GM21423 (cell line): ENCODE measurements at regions not wholly inside any gene's neighbourhood (a gene's known extent, or its start where the extent isn't known, plus 50 kb on each side); places are given as distances from the start of the nearest gene placed in this dataset.
"Not testable (repeated sequence)": the region's sequence is repeated elsewhere in the genome, so short reads cannot be mapped to it uniquely, and the experiment has no call there.

ENCODE experiments used
- ATAC-seq: cut with Tn5 transposase; IDR thresholded peaks from one replicate; pipeline ENCODE4 v1.9.1; 2021; ENCODE audit warnings: mild to moderate bottlenecking, moderate library complexity; ENCODE audit not compliant: unreplicated experiment

DNA sequence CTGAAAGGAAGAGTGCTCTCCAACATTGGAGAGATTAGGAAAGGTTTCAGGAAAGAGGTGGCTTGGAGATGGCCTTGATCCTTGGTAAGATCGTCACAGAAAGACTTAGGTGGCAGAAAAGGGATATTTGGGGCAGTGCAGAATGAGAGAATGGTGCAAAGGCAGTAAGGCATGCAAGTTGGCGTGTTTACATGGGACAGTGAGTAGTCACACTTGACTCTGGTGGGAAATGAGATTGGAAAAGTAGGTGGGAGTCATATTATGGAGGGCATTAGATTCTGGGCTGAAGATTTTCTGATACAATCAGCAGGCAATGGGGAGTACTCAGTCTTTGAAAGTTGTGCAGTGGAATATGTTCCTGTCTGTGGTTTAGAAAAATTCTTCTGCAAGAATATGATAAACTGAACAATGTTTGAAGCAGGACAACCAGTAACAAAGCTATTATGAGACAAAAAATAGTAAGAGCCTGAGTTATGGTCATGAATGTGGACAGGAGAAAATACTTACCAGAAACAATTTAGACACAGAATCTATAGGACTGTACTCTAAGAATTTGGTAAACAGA, 76.2 kb upstream of the ANKRD55 start:
- no peak for ATAC-seq

- no peak for ATAC-seq
These were observed 74.7 kb upstream of the ANKRD55 start for GRCh38 chr5:56307714-56308333.

DNA sequence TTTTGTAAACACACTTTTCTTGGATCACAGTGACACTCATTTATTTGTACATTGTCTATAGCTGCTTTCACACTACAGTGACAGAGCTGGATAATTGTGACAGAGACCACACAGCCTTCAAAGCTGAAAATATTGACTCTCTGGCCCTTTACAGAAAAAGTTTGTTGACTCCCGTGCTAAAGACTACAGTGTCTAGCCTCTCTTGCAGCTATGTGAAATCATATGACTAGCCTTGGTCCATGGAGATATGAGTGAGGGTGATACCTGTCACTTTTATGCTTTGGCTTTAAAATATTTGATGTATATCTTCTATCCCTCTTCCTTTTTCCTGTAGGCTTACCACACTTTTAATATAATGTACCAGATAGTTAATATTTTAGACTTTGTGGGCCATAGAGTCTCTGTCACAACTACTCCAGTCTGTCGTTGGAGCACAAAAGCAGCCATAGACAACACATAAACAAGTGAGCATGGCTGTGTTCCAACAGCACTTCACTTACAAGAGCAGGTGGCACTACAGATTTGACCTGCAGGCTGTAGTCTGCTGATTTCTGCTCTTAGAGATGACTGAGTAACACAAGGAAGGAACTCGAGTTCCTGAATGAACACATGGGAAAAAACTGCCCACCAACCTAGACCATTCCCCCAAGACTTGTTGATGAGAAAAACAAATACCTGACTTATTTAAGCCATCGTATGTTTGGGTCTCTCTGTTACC, 73.5 kb upstream of the ANKRD55 start:
- no peak for ATAC-seq

GRCh38 chr5:56305001-56305950, 72.1 kb upstream of the ANKRD55 start:
- ATAC-seq = no peak

- ATAC-seq = no peak
These were observed 70.4 kb upstream of the ANKRD55 start for GRCh38 chr5:56303511-56303910.

DNA sequence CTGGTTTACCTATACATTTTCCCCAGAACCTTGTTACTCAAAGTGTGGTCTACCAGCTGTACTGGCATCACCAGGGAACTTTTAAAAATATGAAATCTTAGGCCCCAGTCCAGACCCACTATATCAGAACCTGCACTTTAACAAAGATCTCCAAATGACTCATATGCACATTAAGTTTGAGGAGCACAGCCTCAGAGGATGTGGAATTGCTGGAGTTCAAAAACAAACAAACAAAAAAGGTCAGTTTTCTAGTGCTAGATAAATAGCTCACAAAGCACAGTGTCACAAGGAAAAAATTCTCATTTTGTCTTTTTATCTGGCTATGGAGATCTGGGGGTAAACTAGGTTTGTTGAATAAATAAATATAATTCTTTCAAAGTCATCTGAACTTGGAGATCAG, 68.9 kb upstream of the ANKRD55 start:
- no peak for ATAC-seq

GRCh38 chr5:56301069-56301468, 67.9 kb upstream of the ANKRD55 start:
- no peak for ATAC-seq

- ATAC-seq = no peak
These were observed 66.1 kb upstream of the ANKRD55 start for GRCh38 chr5:56299212-56299611.

DNA sequence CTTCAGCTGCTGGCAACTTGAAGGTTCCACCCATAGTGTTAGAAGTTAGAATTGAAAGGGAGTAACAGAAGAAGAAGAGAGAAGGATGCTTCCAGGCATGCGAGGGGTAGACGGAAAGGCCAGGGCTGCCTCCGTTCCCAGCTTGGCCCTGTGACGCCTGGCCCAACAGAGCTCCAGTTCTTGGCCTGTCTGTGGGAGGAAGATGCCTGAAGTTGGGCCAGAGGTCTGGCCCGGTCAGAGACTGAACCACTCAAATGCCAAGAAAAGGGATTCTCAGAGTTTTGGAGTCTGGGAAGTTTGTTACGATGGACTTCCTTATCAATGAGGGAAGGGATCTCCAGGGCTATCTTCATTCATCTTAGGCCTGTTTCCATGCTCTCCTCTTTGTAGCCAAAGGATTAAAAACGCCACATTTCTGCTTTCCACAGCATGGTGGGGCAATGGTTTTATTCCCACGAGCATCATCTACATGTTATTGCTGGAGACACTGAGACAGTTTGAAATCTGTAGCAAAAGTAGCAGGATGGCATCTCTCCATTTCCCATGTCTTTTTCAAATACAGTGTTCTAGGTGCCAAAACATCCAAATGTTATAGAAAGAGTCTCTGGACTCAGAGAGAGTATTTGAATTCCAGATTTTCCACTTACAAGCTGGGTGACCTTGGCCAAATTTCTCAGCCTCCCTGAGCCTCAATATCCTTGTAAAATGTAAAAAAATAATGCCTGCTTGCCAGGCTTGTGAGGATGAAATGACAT, 65.4 kb upstream of the ANKRD55 start:
- ATAC-seq = no peak

- ATAC-seq = no peak
These were observed 64.7 kb upstream of the ANKRD55 start for GRCh38 chr5:56297851-56298250.

DNA sequence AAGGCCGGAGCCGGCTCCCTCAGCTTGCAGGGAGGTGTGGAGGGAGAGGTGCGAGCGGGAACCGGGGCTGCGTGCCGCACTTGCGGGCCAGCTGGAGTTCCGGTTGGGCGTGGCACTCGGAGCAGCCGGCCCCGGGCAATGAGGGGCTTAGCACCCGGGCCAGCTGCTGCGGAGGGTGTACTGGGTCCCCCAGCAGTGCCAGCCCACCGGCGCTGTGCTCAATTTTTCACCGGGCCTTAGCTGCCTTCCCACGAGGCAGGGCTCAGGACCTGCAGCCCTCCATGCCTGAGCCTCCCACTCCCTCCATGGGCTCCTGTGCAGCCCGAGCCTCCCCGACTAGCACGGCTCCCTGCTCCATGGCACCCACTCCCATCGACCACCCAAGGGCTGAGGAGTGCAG, 62.2 kb upstream of the ANKRD55 start:
- not testable (repeated sequence) for ATAC-seq

DNA sequence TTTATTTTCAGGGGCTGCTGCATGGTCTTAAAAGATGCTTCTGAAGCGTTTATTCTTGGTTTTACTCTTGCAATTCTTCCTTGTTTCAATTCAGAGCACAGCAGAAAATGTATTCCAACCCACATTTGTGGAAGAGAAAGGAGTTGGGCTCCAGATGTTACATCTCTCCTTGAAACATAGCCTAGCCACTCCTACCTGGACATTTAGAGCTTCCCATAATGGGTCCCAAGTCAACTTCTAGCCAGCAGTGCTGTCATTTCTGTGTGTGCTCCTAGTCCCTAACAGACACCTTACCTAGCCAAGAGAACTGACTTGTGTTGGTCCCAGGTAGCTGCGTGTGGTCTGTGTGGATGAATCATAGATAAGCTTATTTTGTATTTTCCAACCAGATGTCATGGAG, 61.2 kb upstream of the ANKRD55 start:
- ATAC-seq = no peak

GRCh38 chr5:56292874-56293273, 59.7 kb upstream of the ANKRD55 start:
- ATAC-seq = not testable (repeated sequence)

- ATAC-seq = no peak
These were observed 58.7 kb upstream of the ANKRD55 start for GRCh38 chr5:56291661-56292374.

DNA sequence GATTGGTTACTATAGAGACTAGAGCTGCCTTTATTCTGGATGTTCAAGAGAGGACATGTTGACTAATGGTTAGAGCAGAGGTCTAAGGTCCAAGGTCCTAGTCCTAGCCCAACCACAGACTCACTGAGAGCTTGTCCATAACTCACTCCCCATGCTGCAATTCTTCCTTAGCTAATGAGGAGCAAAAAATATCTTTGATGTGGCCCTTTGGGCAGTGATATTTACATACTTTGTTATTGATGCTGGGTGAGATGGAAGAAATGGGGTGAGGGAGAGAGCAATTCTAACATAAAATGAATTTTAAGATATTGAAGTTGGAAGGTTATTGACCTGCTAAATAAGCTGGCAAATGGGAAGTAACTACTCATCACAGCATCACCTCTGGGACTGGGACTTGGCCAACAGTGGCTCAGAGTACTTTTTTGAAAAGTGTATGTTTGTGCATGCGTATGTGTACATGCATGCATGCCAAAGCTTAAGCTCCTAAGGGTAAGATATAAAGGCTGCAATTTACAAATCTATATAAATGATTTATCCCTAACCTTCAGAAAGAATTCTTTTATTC, 58.0 kb upstream of the ANKRD55 start:
- no peak for ATAC-seq

DNA sequence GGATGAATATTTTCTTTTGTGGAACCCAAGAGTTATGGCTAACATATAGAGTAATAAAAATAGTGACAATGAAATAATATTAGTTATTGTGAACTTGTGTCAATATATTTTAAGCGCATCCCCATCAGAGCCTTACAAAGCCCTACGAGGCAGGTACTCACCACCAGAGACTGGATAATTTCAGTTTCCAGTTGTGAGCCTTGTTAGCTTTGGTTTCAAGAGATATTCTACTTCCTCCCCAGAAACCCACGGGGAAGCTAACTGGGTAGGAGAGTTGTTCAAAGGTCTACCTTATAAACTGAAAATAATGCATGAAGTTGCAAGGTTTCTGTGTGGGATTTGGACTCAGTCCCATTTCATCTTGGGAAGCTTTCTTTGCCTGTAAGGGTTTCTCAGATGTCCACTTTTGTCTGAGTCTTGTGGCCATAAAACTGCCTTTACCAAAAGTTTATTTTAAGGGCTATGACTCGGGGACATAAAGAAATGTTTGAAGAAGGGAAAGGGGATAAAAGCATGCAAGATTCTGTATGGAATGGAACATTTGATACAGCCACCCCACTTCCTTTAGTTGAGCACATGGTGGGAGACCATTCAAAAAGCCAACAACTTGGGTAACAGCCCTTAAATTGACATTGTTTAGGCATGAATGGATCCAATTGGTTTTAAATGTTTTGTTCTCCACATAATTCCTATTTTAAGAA, 57.4 kb upstream of the ANKRD55 start:
- ATAC-seq = no peak

DNA sequence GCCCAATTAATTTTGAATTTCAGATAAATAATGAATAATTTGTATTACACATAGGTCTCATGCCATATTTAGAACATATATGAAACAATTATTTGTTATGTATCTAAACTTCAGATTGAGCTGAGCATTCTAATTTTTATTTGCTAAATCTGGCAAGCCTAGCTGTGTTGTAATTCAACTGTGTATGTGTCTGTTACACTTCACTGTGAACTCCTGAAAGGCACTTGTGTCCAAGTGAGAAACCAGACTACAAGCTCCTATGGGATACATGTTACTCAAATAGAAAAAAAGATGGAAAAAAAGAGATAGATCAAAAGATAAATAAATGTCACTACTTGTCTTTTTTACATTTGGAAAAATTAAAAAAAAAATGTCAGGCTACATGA, 56.5 kb upstream of the ANKRD55 start:
- no peak for ATAC-seq

DNA sequence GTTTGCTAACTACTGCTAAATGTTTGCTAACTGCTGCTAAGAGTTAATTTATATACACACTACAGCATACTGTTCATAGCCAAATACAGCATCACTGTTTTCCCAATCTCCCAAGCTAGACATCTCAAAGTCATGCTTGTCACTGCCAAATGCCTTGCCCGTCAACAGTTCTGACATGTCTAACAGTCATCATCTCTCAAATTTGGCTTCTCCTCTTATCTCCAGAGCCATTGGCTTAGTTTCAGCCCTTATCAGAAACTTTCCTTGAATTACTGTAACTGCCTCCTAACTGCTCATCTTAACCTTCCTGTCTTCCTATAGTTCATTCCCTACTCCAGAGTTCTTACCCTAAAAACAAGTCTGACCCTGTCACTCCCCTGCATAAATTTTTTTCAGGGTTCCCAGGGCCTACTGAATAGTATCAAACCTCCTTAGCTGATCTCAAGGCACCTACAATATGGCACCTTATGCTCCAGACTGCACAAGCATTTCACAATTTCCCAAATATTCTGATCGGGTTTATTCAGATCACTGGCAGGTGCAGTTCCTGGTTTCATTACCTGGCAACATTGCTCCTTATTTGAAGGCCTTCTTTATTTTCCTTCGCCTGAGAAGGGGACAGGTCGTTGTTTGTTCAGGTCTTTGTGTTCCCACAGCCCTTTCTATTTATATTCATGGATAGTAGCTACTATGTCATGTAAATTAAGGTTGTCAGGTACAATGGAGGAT, 55.9 kb upstream of the ANKRD55 start:
- ATAC-seq = no peak
